ENCODE measurements at regions not wholly inside any gene's neighbourhood (a gene's known extent, or its start where the extent isn't known, plus 50 kb on each side); places are given as distances from the start of the nearest gene placed in this dataset.

DNA sequence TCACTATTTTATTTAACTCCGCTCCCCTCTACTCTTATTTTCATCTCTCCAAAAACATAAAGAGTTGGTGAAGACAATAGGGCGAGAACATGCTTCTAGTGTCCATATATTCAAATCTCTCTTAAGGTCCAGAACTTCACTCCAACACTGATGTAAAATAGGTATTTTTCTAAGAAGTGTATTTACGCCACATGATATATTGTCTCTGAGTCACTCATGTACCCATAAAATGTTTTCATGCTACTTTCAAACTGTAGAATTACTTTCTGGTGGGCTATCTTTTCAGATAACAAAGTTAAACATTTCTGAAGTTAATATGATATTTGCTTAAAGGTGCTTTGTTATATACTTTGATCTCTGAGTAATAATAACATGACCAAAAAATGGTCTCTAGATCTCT is 124.1 kb upstream of the IFNGR1 start:
- RAD21 ChIA-PET (ENCODE audit: low non-redundant PET in 1 of 2, low total read pairs in 2 of 2, uncharacterized antibody in 2 of 2, unreplicated experiment in 2 of 2) = no interaction called here
- Histone ChIP-seq H3K4me2 (ENCODE audit: low read length) (no peak overlapping the region), H4K20me1 (ENCODE audit: insufficient read depth) (no peaks in the 10 kb centered on the region), H2AFZ (ENCODE audit: low read depth, low read length, poor library complexity, severe bottlenecking) (no peak overlapping the region), H3K9ac (ENCODE audit: low read length) (no peak overlapping the region), H3K27me3 (ENCODE audit: insufficient read depth, low read length) (no peaks in the 10 kb centered on the region), H3K9me3 (ENCODE audit: control insufficient read depth in 1 of 2, insufficient read depth in 1 of 2, low read depth in 1 of 2, low read length in 2 of 2) (no peaks in the 10 kb centered on the region), H3K4me1 (ENCODE audit: control insufficient read depth in 1 of 2, insufficient read depth in 2 of 2, low read length in 2 of 2) (no peaks in the 10 kb centered on the region), H3K9me2 (ENCODE audit: insufficient read depth) (no peaks in the 10 kb centered on the region), H3K27ac (ENCODE audit: low read depth, low read length) (no peak overlapping the region), H3K4me3 (replicated peaks in 1 of 2; ENCODE audit: low read depth in 1 of 2, low read length in 2 of 2) (no peak overlapping the region), H3K79me2 (ENCODE audit: insufficient read depth, low read length) (no peaks in the 10 kb centered on the region), H3K36me3 (ENCODE audit: control insufficient read depth in 1 of 2, insufficient read depth in 2 of 2, low read length in 2 of 2) (no peaks in the 10 kb centered on the region)
- no TSS peak for BruUV-seq (replicated peaks)
- POLR2A ChIA-PET = no interaction called here
- CTCF ChIA-PET = no interaction called here
- no peak for ATAC-seq
- intact Hi-C loops (cut with micrococcal nuclease) = no loop called here
- DNase-seq (ENCODE audit: low read depth, low spot score) = no peak
- TF ChIP-seq EZH2 (IDR thresholded peaks at IDR 0.05) = no peak

DNA sequence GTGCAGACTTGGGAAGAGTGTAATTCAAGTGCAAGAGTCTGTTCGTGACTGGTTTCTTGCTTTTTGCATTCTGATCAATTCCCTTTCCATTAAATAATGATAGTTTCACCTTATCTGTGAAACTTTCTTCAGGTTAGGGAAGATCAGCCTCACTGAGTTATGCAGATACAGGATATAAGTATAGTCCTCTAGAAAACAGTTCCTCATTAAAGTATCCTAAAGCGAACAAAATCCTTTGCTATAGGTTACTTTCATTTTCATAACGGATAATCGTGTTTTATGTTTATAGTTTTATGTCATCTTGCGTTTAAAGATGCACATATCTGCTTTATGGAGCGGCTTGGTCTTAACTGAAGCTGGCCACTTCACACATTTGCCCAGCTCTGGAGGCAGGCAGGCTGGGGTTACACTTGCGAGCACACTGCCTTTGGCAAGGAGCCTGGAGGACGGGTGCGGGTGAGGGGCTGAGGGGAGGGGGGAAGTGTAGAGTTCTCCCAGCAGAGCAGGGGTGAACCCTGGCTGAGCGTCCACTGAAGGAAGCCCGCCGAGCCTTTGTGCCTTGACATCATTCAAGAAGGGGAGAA is 123.5 kb upstream of the IFNGR1 start:
- Histone ChIP-seq H3K79me2 (ENCODE audit: insufficient read depth, low read length) (no peaks in the 10 kb centered on the region), H3K4me2 (ENCODE audit: low read length) (no peak overlapping the region), H2AFZ (ENCODE audit: low read depth, low read length, poor library complexity, severe bottlenecking) (no peak overlapping the region), H3K9ac (ENCODE audit: low read length) (no peak overlapping the region), H3K27ac (ENCODE audit: low read depth, low read length) (no peak overlapping the region), H3K27me3 (ENCODE audit: insufficient read depth, low read length) (no peaks in the 10 kb centered on the region), H3K9me3 (ENCODE audit: control insufficient read depth in 1 of 2, insufficient read depth in 1 of 2, low read depth in 1 of 2, low read length in 2 of 2) (no peaks in the 10 kb centered on the region), H3K36me3 (ENCODE audit: control insufficient read depth in 1 of 2, insufficient read depth in 2 of 2, low read length in 2 of 2) (no peaks in the 10 kb centered on the region), H3K4me3 (replicated peaks in 1 of 2; ENCODE audit: low read depth in 1 of 2, low read length in 2 of 2) (no peak overlapping the region), H3K4me1 (ENCODE audit: control insufficient read depth in 1 of 2, insufficient read depth in 2 of 2, low read length in 2 of 2) (no peaks in the 10 kb centered on the region), H4K20me1 (ENCODE audit: insufficient read depth) (no peaks in the 10 kb centered on the region), H3K9me2 (ENCODE audit: insufficient read depth) (no peaks in the 10 kb centered on the region)
- intact Hi-C loops (cut with micrococcal nuclease) = loop anchor here (1.0 kb wide), 1 partner anchor 299 kb away; no protein-coding TSS in a partner anchor
- POLR2A ChIA-PET = no interaction called here
- ATAC-seq = no peak
- RAD21 ChIA-PET (ENCODE audit: low non-redundant PET in 1 of 2, low total read pairs in 2 of 2, uncharacterized antibody in 2 of 2, unreplicated experiment in 2 of 2) = no interaction called here
- CTCF ChIA-PET = interaction anchor here (1.1 kb wide), 1 partner anchor 299 kb away, joined by 3 read pairs; no protein-coding TSS in a partner anchor
- DNase-seq (ENCODE audit: low read depth, low spot score) = no peak
- TF ChIP-seq POLR2AphosphoS5 (IDR thresholded peaks at IDR 0.05; ENCODE audit: low read depth, low read length) = no peak
- no peak for TF ChIP-seq CBX3 (IDR thresholded peaks at IDR 0.05; ENCODE audit: low read depth)
- TF ChIP-seq POLR2A (IDR thresholded peaks at IDR 0.05; ENCODE audit: borderline replicate concordance, extremely low read depth, insufficient read depth, insufficient read length) = no peak
- TF ChIP-seq CEBPB (IDR thresholded peaks at IDR 0.05; ENCODE audit: low read depth) = no peak
- TF ChIP-seq RAD21 (IDR thresholded peaks at IDR 0.05; ENCODE audit: low read depth) = no peak
- no TSS peak for BruUV-seq (replicated peaks)
